ENCODE measurements at regions not wholly inside any gene's neighbourhood (a gene's known extent, or its start where the extent isn't known, plus 50 kb on each side); places are given as distances from the start of the nearest gene placed in this dataset.

- H3K27ac Mint-ChIP-seq: no peak overlapping the region
- H3K4me3 Mint-ChIP-seq: no peak overlapping the region
- no peak for DNase-seq (ENCODE audit: low spot score)
- H3K4me1 Mint-ChIP-seq (ENCODE audit: low read depth in 2 of 2): no peaks in the 10 kb centered on the region
- H3K36me3 Mint-ChIP-seq: no peaks in the 10 kb centered on the region
- ATAC-seq: no peak
- peaks cover 0 to 13% of the 10 kb centered on the region in 2 donors for H3K27me3 Mint-ChIP-seq
- no peaks in the 10 kb centered on the region for H3K9me3 Mint-ChIP-seq
These were observed 301.3 kb downstream of the ZNF608 start for GRCh38 chr5:124445070-124445619.

- Mint-ChIP-seq H3K27ac (no peak overlapping the region), H3K4me1 (ENCODE audit: low read depth in 2 of 2) (no peaks in the 10 kb centered on the region), H3K27me3 (peaks cover 0 to 13% of the 10 kb centered on the region in 2 donors), H3K9me3 (no peaks in the 10 kb centered on the region), H3K36me3 (no peaks in the 10 kb centered on the region), H3K4me3 (no peak overlapping the region)
- ATAC-seq (peak; percentile 68 to 73), DNase-seq (ENCODE audit: low spot score) (no peak)
These were observed 302.2 kb downstream of the ZNF608 start for GRCh38 chr5:124444147-124444775.

- Mint-ChIP-seq H3K27me3 (peaks cover 0 to 7% of the 10 kb centered on the region in 2 donors), H3K36me3 (no peaks in the 10 kb centered on the region), H3K4me3 (no peak overlapping the region), H3K9me3 (no peaks in the 10 kb centered on the region), H3K4me1 (ENCODE audit: low read depth in 2 of 2) (no peaks in the 10 kb centered on the region), H3K27ac (no peak overlapping the region)
- ATAC-seq (no peak), DNase-seq (ENCODE audit: low spot score) (no peak)
These were observed 306.0 kb downstream of the ZNF608 start for GRCh38 chr5:124440471-124440870.

- Mint-ChIP-seq H3K4me3 (no peak overlapping the region), H3K27ac (no peak overlapping the region), H3K27me3 (peaks cover 0 to 5% of the 10 kb centered on the region in 2 donors), H3K9me3 (no peaks in the 10 kb centered on the region), H3K4me1 (ENCODE audit: low read depth in 2 of 2) (no peaks in the 10 kb centered on the region), H3K36me3 (no peaks in the 10 kb centered on the region)
- no peak for ATAC-seq
- DNase-seq (ENCODE audit: low spot score): no peak
These were observed 306.8 kb downstream of the ZNF608 start for GRCh38 chr5:124439609-124440008.

GRCh38 chr5:124438903-124439281, 307.5 kb downstream of the ZNF608 start:
- no peaks in the 10 kb centered on the region for H3K36me3 Mint-ChIP-seq
- ATAC-seq: no peak

GRCh38 chr5:124438026-124438902, 308.2 kb downstream of the ZNF608 start:
- Mint-ChIP-seq H3K9me3 (no peaks in the 10 kb centered on the region), H3K4me1 (ENCODE audit: low read depth in 2 of 2) (no peaks in the 10 kb centered on the region), H3K4me3 (no peak overlapping the region), H3K36me3 (no peaks in the 10 kb centered on the region), H3K27ac (no peak overlapping the region), H3K27me3 (peaks cover 0 to 5% of the 10 kb centered on the region in 2 donors)
- DNase-seq (ENCODE audit: low spot score): no peak
- ATAC-seq: no peak

More at GRCh38 chr5:124438903-124439281, 307.5 kb downstream of the ZNF608 start:
- H3K9me3 Mint-ChIP-seq: no peaks in the 10 kb centered on the region
- no peak for DNase-seq (ENCODE audit: low spot score)
- H3K4me3 Mint-ChIP-seq: no peak overlapping the region
- peaks cover 0 to 5% of the 10 kb centered on the region in 2 donors for H3K27me3 Mint-ChIP-seq
- no peaks in the 10 kb centered on the region for H3K4me1 Mint-ChIP-seq (ENCODE audit: low read depth in 2 of 2)
- no peak overlapping the region for H3K27ac Mint-ChIP-seq

- no peaks in the 10 kb centered on the region for H3K4me1 Mint-ChIP-seq (ENCODE audit: low read depth in 2 of 2)
- H3K27me3 Mint-ChIP-seq: no peaks in the 10 kb centered on the region
- H3K4me3 Mint-ChIP-seq: no peak overlapping the region
- no peak overlapping the region for H3K27ac Mint-ChIP-seq
- ATAC-seq (no peak), DNase-seq (ENCODE audit: low spot score) (no peak)
- no peaks in the 10 kb centered on the region for H3K9me3 Mint-ChIP-seq
- H3K36me3 Mint-ChIP-seq: peaks cover 4% of the 10 kb centered on the region
These were observed 310.1 kb downstream of the ZNF608 start for GRCh38 chr5:124436294-124436693.

GRCh38 chr5:124433170-124433569, 313.3 kb downstream of the ZNF608 start:
- peaks cover 10% of the 10 kb centered on the region for H3K36me3 Mint-ChIP-seq
- H3K4me1 Mint-ChIP-seq (ENCODE audit: low read depth in 2 of 2): no peaks in the 10 kb centered on the region
- peaks cover 0 to 3% of the 10 kb centered on the region in 2 donors for H3K27me3 Mint-ChIP-seq
- H3K4me3 Mint-ChIP-seq: no peak overlapping the region
- DNase-seq (ENCODE audit: low spot score) (no peak), ATAC-seq (no peak)
- H3K9me3 Mint-ChIP-seq: peaks cover 10% of the 10 kb centered on the region
- H3K27ac Mint-ChIP-seq: no peak overlapping the region

- Mint-ChIP-seq H3K4me1 (ENCODE audit: low read depth in 2 of 2) (no peaks in the 10 kb centered on the region), H3K27me3 (peaks cover 7 to 11% of the 10 kb centered on the region in 2 donors), H3K27ac (no peak overlapping the region), H3K9me3 (peaks cover 17% of the 10 kb centered on the region), H3K4me3 (no peak overlapping the region), H3K36me3 (peaks cover 16% of the 10 kb centered on the region)
- DNase-seq (ENCODE audit: low spot score) (no peak), ATAC-seq (no peak)
These were observed 324.9 kb downstream of the ZNF608 start for GRCh38 chr5:124421584-124421983.

GRCh38 chr5:124420952-124421351, 325.5 kb downstream of the ZNF608 start:
- H3K27ac Mint-ChIP-seq: no peak overlapping the region
- no peaks in the 10 kb centered on the region for H3K4me1 Mint-ChIP-seq (ENCODE audit: low read depth in 2 of 2)
- H3K9me3 Mint-ChIP-seq: peaks cover 14% of the 10 kb centered on the region
- peaks cover 4 to 11% of the 10 kb centered on the region in 2 donors for H3K27me3 Mint-ChIP-seq
- H3K4me3 Mint-ChIP-seq: no peak overlapping the region
- H3K36me3 Mint-ChIP-seq: peaks cover 14% of the 10 kb centered on the region
- ATAC-seq (no peak), DNase-seq (ENCODE audit: low spot score) (no peak)

- Mint-ChIP-seq H3K9me3 (peaks cover 4% of the 10 kb centered on the region), H3K27ac (no peak overlapping the region), H3K4me3 (no peak overlapping the region), H3K4me1 (ENCODE audit: low read depth in 2 of 2) (no peaks in the 10 kb centered on the region), H3K36me3 (peaks cover 10% of the 10 kb centered on the region), H3K27me3 (peaks cover 0 to 10% of the 10 kb centered on the region in 2 donors)
- DNase-seq (ENCODE audit: low spot score) (no peak), ATAC-seq (no peak)
These were observed 326.9 kb downstream of the ZNF608 start for GRCh38 chr5:124419531-124419930.

- H3K4me3 Mint-ChIP-seq: no peak overlapping the region
- peaks cover 4% of the 10 kb centered on the region for H3K36me3 Mint-ChIP-seq
- H3K9me3 Mint-ChIP-seq: no peaks in the 10 kb centered on the region
- DNase-seq (ENCODE audit: low spot score) (no peak), ATAC-seq (no peak)
- H3K27ac Mint-ChIP-seq: no peak overlapping the region
- H3K27me3 Mint-ChIP-seq: peaks cover 0 to 10% of the 10 kb centered on the region in 2 donors
- no peaks in the 10 kb centered on the region for H3K4me1 Mint-ChIP-seq (ENCODE audit: low read depth in 2 of 2)
These were observed 328.0 kb downstream of the ZNF608 start for GRCh38 chr5:124418390-124418789.

- no peak for ATAC-seq
- H3K4me1 Mint-ChIP-seq (ENCODE audit: low read depth in 2 of 2): no peaks in the 10 kb centered on the region
These were observed 329.2 kb downstream of the ZNF608 start for GRCh38 chr5:124417196-124417595.

GRCh38 chr5:124416627-124417026, 329.8 kb downstream of the ZNF608 start:
- DNase-seq (ENCODE audit: low spot score) (no peak), ATAC-seq (no peak)
- peaks cover 0 to 13% of the 10 kb centered on the region in 2 donors for H3K27me3 Mint-ChIP-seq
- no peaks in the 10 kb centered on the region for H3K9me3 Mint-ChIP-seq
- no peaks in the 10 kb centered on the region for H3K4me1 Mint-ChIP-seq (ENCODE audit: low read depth in 2 of 2)
- no peak overlapping the region for H3K27ac Mint-ChIP-seq
- no peaks in the 10 kb centered on the region for H3K36me3 Mint-ChIP-seq
- H3K4me3 Mint-ChIP-seq: no peak overlapping the region

More at GRCh38 chr5:124417196-124417595, 329.2 kb downstream of the ZNF608 start:
- H3K9me3 Mint-ChIP-seq: no peaks in the 10 kb centered on the region
- H3K36me3 Mint-ChIP-seq: peaks cover under 1% of the 10 kb centered on the region
- DNase-seq (ENCODE audit: low spot score): no peak
- H3K27me3 Mint-ChIP-seq: peaks cover 0 to 13% of the 10 kb centered on the region in 2 donors
- H3K27ac Mint-ChIP-seq: no peak overlapping the region
- no peak overlapping the region for H3K4me3 Mint-ChIP-seq
